ENCODE measurements at regions not wholly inside any gene's neighbourhood (a gene's known extent, or its start where the extent isn't known, plus 50 kb on each side); places are given as distances from the start of the nearest gene placed in this dataset.

- no peak for DNase-seq
Observed at GRCh38 chr5:106163233-106163632, 1507.5 kb downstream of the EFNA5 start.

- no peak for DNase-seq
Observed at GRCh38 chr5:106159616-106160015, 1511.1 kb downstream of the EFNA5 start.

GRCh38 chr5:106154280-106154716 is 1516.4 kb downstream of the EFNA5 start:
- DNase-seq = no peak

GRCh38 chr5:106152569-106152968 is 1518.2 kb downstream of the EFNA5 start:
- DNase-seq = no peak

- DNase-seq = no peak
Observed at GRCh38 chr5:106142116-106142515, 1528.6 kb downstream of the EFNA5 start.

- no peak for DNase-seq
Observed at GRCh38 chr5:106140101-106140500, 1530.6 kb downstream of the EFNA5 start.

GRCh38 chr5:106136061-106136460 is 1534.7 kb downstream of the EFNA5 start:
- DNase-seq = no peak

- DNase-seq = no peak
Observed at GRCh38 chr5:106135473-106135872, 1535.3 kb downstream of the EFNA5 start.

- no peak for DNase-seq
Observed at GRCh38 chr5:106134549-106134948, 1536.2 kb downstream of the EFNA5 start.

- no peak for DNase-seq
Observed at GRCh38 chr5:106127985-106128384, 1542.8 kb downstream of the EFNA5 start.

GRCh38 chr5:106127341-106127781 is 1543.4 kb downstream of the EFNA5 start:
- no peak for DNase-seq

- DNase-seq = no peak
Observed at GRCh38 chr5:106121972-106122605, 1548.6 kb downstream of the EFNA5 start.

- DNase-seq = no peak
Observed at GRCh38 chr5:106116682-106117081, 1554.1 kb downstream of the EFNA5 start.

GRCh38 chr5:106113922-106114321 is 1556.8 kb downstream of the EFNA5 start:
- DNase-seq = no peak

- DNase-seq = no peak
Observed at GRCh38 chr5:106106384-106106783, 1564.4 kb downstream of the EFNA5 start.

- no peak for DNase-seq
Observed at GRCh38 chr5:106097340-106097739, 1573.4 kb downstream of the EFNA5 start.

GRCh38 chr5:106094839-106095238 is 1575.9 kb downstream of the EFNA5 start:
- no peak for DNase-seq

- no peak for DNase-seq
Observed at GRCh38 chr5:106094204-106094607, 1576.5 kb downstream of the EFNA5 start.

GRCh38 chr5:106093134-106093533 is 1577.6 kb downstream of the EFNA5 start:
- no peak for DNase-seq

- no peak for DNase-seq
Observed at GRCh38 chr5:106092455-106092854, 1578.3 kb downstream of the EFNA5 start.

- DNase-seq = no peak
Observed at GRCh38 chr5:106089073-106089472, 1581.7 kb downstream of the EFNA5 start.

- DNase-seq = no peak
Observed at GRCh38 chr5:106088462-106088861, 1582.3 kb downstream of the EFNA5 start.

GRCh38 chr5:106086352-106086751 is 1584.4 kb downstream of the EFNA5 start:
- no peak for DNase-seq

- no peak for DNase-seq
Observed at GRCh38 chr5:106085556-106085955, 1585.2 kb downstream of the EFNA5 start.

- no peak for DNase-seq
Observed at GRCh38 chr5:106085136-106085535, 1585.6 kb downstream of the EFNA5 start.
